Dedifferentiated amniotic fluid mesenchymal stem cell (primary cell): ENCODE measurements at regions not wholly inside any gene's neighbourhood (a gene's known extent, or its start where the extent isn't known, plus 50 kb on each side); places are given as distances from the start of the nearest gene placed in this dataset.
"Not testable (repeated sequence)": the region's sequence is repeated elsewhere in the genome, so short reads cannot be mapped to it uniquely, and the experiment has no call there.

Experiments
- DNase-seq: peaks from one replicate; pipeline ENCODE4 v3.0.0-alpha.2; 2016; ENCODE audit errors: extremely low spot score

GRCh38 chrX:128616933-128617332 is 564.7 kb upstream of the ACTRT1 start:
- no peak for DNase-seq

- DNase-seq = not testable (repeated sequence)
Observed at GRCh38 chrX:128606817-128607216, 554.6 kb upstream of the ACTRT1 start.

GRCh38 chrX:128606357-128606756 is 554.2 kb upstream of the ACTRT1 start:
- DNase-seq = not testable (repeated sequence)

- DNase-seq = no peak
Observed at GRCh38 chrX:128601706-128602105, 549.5 kb upstream of the ACTRT1 start.

GRCh38 chrX:128599632-128600031 is 547.4 kb upstream of the ACTRT1 start:
- no peak for DNase-seq

- DNase-seq = no peak
Observed at GRCh38 chrX:128582036-128582435, 529.8 kb upstream of the ACTRT1 start.

GRCh38 chrX:128581615-128582014 is 529.4 kb upstream of the ACTRT1 start:
- DNase-seq = no peak

- no peak for DNase-seq
Observed at GRCh38 chrX:128543114-128543513, 490.9 kb upstream of the ACTRT1 start.

- DNase-seq = no peak
Observed at GRCh38 chrX:128518508-128518907, 466.3 kb upstream of the ACTRT1 start.

GRCh38 chrX:128517691-128518090 is 465.5 kb upstream of the ACTRT1 start:
- DNase-seq = no peak

GRCh38 chrX:128504496-128504895 is 452.3 kb upstream of the ACTRT1 start:
- no peak for DNase-seq

GRCh38 chrX:128464116-128464515 is 411.9 kb upstream of the ACTRT1 start:
- DNase-seq = no peak

- no peak for DNase-seq
Observed at GRCh38 chrX:128460835-128461234, 408.6 kb upstream of the ACTRT1 start.

GRCh38 chrX:128458888-128459287 is 406.7 kb upstream of the ACTRT1 start:
- DNase-seq = no peak

- DNase-seq = no peak
Observed at GRCh38 chrX:128457674-128458073, 405.5 kb upstream of the ACTRT1 start.

- no peak for DNase-seq
Observed at GRCh38 chrX:128439159-128439558, 387.0 kb upstream of the ACTRT1 start.

GRCh38 chrX:128438082-128438481 is 385.9 kb upstream of the ACTRT1 start:
- no peak for DNase-seq

GRCh38 chrX:128436397-128437103 is 384.3 kb upstream of the ACTRT1 start:
- no peak for DNase-seq

- DNase-seq = no peak
Observed at GRCh38 chrX:128425546-128425945, 373.3 kb upstream of the ACTRT1 start.

GRCh38 chrX:128408842-128409241 is 356.6 kb upstream of the ACTRT1 start:
- DNase-seq = no peak

- no peak for DNase-seq
Observed at GRCh38 chrX:128396601-128397000, 344.4 kb upstream of the ACTRT1 start.

GRCh38 chrX:128383846-128384245 is 331.6 kb upstream of the ACTRT1 start:
- DNase-seq = not testable (repeated sequence)

GRCh38 chrX:128365492-128365891 is 313.3 kb upstream of the ACTRT1 start:
- no peak for DNase-seq

- no peak for DNase-seq
Observed at GRCh38 chrX:128335671-128336070, 283.5 kb upstream of the ACTRT1 start.
